ENCODE measurements at regions not wholly inside any gene's neighbourhood (a gene's known extent, or its start where the extent isn't known, plus 50 kb on each side); places are given as distances from the start of the nearest gene placed in this dataset.
"Not testable (repeated sequence)": the region's sequence is repeated elsewhere in the genome, so short reads cannot be mapped to it uniquely, and the experiment has no call there.

DNA sequence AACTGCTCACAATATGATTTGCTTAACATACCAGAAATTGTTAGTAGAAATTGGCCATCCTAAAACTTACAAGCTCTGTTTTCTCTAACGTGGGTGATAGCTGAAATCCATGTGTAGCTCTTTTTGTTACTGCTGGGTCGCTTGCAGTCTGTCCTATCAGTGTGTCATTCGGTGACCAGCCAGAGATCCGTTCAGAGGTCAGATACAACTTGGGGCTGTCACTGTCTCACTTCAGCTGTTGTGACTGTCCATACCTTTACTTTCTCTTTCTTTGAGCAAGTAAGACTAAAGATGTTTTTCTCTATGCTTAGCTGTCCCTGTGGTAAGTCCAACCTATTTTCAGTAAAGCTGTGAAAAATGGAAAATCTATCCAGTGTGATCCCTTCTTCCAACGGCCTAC is 282.9 kb upstream of the KCNH7 start:
- DNase-seq (ENCODE audit: low read depth, low spot score), result no peak

DNA sequence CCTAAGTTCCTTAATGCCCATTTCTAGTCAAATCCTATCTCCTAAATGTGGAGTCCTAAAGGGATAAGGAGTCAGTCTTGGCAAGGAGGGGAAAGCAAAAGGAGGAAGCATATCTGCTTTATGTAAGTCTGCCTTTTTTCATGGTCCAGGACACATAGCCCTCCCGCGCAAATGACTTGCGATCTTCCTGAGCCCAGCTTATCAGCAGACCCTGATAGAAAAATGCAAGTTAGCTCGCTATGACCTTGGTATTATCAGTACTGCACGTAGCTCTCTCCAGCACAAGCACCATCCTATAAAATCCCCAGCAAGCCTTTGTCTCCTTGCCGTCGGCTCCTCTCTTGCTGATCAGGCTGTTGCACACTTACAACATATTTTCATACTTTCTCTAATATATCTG is 281.4 kb upstream of the KCNH7 start:
- DNase-seq (ENCODE audit: low read depth, low spot score), result no peak

DNA sequence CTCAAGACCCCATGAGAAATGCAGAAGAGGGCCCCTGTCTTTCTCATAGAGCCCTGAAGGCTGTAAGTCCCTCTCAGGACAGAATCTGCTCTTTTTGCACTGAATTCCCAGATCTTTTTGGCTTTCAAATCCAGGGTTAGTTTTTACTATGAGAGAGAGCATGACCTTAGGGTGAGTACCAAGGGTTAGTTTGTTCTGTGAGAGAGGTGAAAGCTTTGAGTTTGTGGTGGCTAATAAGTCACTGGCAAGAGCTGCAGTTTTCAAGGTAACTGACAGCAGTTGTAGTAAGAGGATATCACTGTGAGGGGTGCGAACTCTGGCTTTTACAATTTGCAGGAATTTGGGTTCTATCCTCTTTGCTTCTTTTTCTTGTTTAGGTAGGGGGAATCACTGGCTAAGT is 248.4 kb upstream of the KCNH7 start:
- no peak for DNase-seq (ENCODE audit: low read depth, low spot score)

DNA sequence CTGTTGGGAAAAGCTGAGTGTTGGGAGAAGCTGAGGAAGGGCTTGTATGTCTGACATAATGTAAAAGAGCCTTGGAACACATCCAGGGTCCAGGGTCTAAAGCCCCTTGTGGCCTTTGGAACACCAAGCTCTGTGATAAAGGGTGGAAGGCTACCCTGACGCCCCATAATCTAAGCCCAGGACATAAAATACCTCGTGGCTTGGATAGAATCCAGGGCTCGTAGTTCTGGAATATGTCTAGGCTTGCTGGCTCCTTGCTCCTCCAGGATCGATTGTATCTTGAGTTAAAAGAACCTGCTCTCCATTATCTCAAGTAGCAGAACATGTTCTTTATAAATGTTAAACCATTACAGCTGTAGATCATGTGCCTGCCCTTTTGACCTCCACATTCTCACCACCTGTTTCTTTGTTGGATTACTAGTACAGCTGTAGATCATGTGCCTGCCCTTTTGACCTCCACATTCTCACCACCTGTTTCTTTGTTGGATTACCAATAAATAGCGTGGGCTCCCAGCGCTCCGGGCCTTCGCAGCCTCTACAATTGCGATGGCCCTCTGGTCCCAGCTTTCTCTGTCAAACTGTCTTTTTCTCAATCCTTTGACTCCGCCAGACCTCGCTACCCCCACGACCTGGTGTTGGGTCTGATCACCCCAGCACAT is 246.9 kb upstream of the KCNH7 start:
- not testable (repeated sequence) for DNase-seq (ENCODE audit: low read depth, low spot score)

DNA sequence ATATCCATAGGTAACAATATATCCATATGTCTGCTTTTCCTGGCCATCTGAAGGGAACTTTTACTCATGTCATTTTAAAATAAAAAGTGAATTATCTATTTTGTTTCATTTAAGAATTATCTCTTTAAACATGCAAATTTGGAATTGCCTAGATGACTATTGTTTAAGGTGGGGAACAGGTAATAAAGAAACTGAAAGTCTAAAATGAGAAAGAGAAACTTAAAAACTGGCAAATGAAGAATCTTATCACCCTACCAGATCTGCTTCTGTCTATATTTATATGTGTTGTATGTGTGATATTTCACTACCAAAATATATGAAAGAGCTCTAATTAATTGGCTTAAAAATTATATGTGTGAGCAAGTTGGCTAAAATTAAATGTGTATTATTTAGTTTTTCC is 243.2 kb upstream of the KCNH7 start:
- no peak for DNase-seq (ENCODE audit: low read depth, low spot score)

DNA sequence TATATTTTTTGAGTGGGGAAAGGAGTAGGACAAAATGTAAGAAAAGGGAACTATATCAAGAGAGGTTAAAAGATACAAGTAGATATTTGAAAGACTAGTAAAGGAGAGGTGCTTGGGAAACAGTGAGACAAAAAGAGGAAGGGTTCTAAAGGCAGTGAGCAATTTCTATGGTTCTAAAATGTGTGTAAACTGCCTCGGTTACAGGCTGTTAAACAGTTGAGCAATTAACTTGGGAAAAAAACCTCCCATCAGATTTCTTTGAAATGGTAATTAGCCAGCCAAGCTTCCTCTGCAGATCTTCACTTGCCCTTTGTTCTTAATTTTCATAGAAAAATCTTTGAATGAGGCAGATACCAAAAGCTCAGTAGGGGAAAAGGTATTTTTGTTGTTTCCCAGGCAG is 238.7 kb upstream of the KCNH7 start:
- no peak for DNase-seq (ENCODE audit: low read depth, low spot score)

DNA sequence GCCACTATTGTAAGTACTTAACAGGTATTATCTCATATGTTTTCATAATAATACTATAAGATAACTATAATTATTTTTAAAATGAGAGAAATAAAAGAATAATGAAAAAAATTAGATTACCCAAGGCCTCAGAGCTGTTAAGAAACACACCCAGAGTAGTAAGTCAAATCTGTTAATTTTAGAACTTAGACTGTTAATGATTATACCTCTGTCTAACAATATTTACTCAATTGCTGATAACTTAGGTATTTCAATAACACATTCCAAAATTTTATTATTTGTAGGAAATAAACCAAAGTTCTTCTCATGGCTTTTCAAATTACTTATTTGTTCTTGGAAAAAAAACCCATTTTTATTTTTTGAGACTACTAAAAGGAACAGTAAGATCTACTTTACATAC is 227.5 kb upstream of the KCNH7 start:
- no peak for DNase-seq (ENCODE audit: low read depth, low spot score)

DNA sequence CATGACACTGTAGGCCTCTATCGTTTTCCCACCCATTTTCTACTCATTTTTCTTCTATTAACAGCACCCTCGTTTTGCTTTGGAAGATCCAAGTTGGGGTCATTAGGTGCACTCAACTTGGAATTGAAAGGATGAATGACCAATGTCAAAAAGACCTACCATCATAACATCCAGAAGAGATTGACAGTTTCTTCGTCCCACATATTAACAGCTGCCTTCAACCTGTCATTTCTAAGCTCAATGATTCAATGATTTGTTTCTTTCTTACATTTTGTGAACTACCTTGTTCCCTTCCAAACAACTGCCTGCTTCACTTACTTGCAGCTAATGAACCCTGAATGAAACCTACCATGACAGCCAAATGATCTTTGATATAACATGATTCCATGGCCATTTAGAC is 224.0 kb upstream of the KCNH7 start:
- no peak for DNase-seq (ENCODE audit: low read depth, low spot score)

DNA sequence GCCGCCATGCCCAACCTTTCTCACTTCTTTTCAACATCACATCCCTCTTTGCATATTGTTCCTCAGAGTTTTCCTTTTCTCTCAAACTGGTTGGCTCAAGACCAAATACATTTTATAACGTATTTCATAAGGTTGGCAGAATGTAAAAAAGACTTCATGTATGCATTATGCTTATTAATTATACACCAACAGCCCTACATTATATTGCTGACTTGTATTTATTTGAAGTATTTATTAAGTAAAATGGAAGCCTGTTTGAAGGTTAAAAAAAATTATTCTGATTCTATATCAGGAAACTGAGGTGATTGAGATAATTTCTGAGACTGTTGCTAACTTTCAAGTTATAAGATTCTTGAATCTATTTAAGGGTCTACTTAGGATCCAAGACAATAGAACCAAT is 208.0 kb upstream of the KCNH7 start:
- no peak for DNase-seq (ENCODE audit: low read depth, low spot score)

DNA sequence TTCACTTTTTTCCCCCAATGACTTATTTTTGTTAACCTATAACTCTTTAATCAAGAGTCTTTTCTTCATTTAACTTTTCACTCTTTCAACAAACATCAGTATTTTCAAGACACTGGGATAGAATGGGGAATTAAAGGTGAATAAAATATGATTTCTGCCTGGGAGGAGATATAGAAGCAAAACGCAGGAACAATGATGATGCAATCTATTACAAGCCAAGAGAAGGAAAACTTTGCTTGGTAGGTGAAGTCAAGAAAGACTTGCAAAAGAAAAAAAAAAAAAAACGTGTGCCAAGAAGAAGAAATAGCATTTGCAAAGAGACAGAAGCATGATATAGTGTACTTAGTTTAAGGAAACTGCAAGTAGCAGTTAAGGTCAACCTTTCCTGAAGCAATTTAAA is 207.3 kb upstream of the KCNH7 start:
- no peak for DNase-seq (ENCODE audit: low read depth, low spot score)

DNA sequence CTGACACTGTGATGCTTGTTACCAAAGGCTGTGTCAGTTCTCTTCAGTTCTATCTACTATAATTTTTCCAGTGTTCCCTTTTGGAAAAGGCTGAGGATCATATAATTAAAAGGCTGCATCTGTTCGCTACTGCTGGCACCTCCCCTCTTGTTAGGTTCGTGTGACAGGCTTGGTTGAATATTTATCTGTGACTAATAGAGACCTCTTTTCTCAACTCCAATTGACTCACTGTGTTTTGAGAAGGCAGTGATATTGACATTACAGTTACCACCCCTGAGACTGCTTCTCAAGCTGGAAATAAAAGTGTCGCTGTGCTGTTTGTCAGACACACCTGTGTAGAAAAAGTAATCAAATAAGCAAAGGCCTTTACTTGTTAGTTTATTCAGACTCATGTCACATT is 205.5 kb upstream of the KCNH7 start:
- DNase-seq (ENCODE audit: low read depth, low spot score), result no peak

DNA sequence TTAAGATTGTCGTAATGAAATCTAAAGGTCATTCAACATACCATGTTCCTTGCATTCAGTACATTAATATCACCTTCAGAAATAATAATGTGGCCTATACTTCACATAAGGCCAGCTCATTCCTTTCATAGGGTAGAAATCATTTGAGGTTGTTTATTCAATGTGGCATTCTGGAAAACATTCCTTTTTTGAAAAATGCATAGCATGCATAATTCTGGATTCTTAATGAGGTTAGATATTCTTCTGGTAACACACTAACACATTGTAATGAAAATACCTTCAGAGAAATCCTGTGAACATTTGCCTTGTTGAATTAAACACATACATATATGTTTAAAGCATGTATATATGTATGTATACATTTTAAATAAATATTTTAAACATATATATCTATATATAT is 204.6 kb upstream of the KCNH7 start:
- no peak for DNase-seq (ENCODE audit: low read depth, low spot score)

DNA sequence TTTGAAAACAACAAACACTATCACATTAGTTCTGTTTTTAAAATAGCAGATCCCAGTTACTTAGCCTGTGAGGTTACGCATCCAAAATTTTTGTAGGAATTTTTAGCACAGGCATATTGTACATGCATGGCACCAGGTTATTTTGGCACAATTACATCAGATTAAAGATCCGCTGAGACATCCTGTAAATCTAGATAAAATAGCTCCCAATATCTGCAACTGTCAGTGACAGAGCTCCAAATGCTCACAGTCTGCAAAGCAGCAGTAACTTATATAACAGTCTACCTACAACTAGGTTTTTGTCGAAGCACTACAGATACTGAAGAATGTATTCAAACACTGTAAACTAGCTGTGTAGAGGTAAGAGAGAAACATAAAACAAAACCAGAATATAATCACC is 200.7 kb upstream of the KCNH7 start:
- DNase-seq (ENCODE audit: low read depth, low spot score), result no peak

DNA sequence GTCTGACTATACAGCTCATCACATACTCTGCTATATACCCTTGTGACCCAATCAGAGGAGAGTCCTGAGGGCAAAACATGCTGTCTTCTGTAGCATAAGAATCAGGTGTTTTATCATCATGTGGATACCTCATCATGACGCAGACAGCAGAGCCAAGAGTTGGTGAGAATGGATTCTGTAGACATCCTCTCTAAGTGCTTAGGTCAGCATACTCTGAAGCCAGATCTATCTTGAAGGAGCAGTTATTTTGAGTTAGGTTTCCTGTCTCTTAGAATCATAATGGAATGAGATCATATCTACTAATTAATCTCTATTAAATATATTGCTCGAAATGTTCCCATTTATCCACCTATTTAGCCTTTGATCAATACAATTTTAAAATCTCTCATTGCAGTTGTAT is 190.2 kb upstream of the KCNH7 start:
- no peak for DNase-seq (ENCODE audit: low read depth, low spot score)

DNA sequence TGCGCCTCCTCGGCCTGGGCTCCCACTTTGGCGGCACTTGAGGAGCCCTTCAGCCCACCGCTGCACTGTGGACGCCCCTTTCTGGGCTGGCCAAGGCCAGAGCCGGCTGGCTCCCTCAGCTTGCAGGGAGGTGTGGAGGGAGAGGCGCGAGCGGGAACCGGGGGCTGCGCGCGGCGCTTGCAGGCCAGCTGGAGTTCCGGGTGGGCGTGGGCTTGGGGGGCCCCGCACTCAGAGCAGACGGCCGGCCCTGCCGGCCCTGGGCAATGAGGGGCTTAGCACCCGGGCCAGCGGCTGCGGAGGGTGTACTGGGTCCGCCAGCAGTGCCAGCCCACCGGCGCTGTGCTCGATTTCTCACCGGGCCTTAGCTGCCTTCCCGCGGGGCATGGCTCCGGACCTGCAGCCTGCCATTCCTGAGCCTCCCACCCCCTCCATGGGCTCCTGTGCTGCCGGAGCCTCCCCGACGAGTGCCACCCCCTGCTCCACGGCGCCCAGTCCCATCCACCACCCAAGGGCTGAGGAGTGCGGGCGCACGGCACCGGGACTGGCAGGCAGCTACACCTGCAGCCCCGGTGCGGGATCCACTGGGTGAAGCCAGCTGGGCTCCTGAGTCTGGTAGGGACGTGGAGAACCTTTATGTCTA is 187.7 kb upstream of the KCNH7 start:
- not testable (repeated sequence) for DNase-seq (ENCODE audit: low read depth, low spot score)

DNA sequence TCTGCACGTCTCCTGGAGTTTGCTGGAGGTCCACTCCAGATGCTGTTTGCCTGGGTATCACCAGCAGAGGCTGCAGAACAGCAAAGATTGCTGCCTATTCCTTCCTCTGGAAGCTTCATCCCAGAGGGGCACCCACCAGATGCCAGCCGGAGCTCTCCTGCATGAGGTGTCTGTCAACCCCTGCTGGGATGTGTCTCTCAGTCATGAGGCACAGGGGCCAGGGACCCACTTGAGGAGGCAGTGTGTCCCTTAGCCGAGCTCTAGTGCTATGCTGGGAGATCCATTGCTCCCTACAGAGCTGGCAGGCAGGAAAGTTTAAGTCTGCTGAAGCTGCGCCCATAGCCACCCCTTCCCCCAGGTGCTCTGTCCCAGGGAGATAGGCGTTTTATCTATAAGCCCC is 178.3 kb upstream of the KCNH7 start:
- DNase-seq (ENCODE audit: low read depth, low spot score), result not testable (repeated sequence)

DNA sequence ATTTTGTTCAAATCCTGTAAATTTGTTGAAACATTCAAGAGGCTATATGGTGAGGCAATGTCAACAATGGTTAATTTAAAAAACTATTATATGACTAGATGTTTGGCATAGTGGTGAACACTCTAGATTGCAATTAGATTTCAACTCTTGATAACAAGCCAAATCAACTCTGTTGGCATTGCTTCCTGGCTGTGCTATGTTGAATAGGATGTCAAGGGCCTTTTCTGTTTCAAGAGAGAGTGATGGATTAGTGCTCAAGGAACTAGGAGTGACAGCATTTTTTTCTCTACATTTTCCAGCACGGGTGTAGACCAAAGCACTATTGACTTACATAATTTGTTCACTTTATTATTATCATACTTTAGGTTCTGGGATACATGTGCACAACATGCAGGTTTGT is 172.4 kb upstream of the KCNH7 start:
- no peak for DNase-seq (ENCODE audit: low read depth, low spot score)

DNA sequence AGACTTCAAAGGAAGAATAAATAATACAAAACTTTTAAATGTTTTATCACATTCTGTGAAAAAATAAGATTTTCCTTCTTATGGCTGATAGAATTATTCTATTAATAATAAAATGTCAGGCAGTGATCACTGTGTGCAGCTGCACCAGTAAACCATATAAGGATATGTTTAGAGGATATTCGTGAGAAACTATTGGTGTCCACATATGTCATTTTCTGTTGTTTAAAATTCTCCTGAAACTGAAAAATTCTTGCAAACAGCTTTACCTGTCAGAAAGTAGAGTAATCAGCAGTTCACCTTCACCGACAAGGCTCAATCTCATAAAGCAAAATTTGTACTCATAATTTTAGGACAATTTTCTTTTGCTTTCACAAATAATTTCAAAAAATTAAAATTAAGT is 170.1 kb upstream of the KCNH7 start:
- no peak for DNase-seq (ENCODE audit: low read depth, low spot score)

DNA sequence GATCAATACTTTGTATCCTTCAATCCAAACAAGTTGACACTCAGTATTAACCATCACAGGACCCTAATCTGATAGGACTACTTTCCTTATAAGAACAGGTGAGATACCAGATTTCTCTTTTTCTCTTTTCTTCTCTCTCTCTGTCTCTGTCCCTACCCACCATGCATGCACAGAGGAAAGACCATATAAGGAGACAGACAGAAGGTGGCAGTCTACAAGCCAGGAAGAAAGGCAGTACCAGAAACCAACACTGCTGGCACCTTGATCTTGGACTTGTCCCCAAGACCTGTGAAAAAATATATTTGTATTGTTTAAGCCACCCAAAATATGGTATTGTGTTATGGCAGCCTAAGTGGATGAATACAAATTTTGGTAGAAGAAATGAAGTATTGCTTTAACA is 156.2 kb upstream of the KCNH7 start:
- no peak for DNase-seq (ENCODE audit: low read depth, low spot score)

DNA sequence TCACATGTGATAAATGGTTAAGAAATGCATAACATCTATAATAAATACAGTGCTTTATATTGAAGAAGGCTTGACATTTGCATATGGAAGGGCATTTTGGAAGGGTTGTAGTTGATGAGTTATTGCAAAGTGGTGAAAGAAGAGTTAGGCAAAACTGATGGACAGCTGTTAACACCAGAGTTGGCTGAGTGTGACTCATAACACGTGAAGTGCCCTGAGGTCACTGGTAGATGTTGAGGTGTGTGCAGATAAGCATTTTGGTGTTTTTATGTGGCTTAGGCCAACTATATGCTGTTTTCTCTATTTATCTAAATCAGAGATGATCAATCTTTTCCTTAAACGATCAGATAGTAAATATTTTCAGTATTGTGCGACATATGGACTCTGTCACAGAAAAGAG is 154.3 kb upstream of the KCNH7 start:
- DNase-seq (ENCODE audit: low read depth, low spot score), result no peak

DNA sequence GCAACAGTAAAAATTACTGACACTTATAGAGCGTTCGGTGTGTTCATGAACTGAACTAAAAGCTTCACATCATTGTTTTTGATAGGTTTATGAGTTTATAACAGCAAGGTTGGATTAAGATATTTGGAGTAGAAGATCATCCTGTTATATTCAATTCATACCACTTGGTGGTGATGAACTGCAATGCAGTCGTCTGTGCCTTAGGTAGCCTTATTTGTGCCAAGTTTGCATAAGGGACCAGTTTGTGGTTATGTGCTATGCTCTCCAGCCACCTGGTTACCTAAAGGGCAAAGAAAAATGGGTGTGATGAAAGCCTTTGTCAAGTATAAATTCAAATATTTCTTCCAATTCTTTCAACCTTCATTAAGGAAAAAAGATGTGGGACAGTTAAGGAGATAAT is 150.9 kb upstream of the KCNH7 start:
- DNase-seq (ENCODE audit: low read depth, low spot score), result no peak

DNA sequence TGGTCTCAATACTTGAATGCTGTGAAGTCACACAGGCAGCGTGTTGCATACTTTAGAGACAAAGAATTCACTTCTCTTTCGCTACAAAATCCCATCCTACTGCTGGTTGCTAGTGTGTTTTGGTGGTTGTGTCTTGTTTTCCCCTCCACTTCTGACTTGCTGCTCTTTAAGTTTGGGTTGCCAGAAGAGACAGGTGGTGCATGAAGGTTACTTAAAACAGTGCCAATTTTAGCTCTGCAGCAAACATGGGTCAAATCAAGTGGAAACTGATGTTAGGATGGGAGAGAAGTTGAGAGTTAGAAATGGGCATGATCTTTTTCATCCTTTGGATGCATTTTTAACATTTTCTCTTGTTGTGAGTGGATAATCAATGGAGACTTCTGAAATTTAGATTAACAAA is 136.2 kb upstream of the KCNH7 start:
- DNase-seq (ENCODE audit: low read depth, low spot score), result no peak

DNA sequence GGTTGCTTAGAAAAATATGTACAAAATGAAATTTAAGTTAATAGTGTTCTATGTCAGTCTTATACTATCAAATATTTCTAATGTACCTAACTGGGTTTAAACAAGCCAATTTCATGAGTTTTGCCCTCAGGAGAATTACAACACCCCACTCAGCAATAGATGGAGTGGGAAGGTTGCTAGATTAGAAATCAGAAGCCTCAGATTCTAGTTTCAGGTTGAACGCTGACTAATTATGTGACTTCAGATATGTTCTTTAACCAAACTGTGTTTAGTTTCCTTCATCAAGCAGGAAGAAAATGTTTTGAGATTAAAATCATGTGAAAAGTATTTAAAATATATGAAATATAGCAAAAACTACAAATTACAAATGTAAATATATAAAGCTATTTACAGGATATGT is 133.8 kb upstream of the KCNH7 start:
- DNase-seq (ENCODE audit: low read depth, low spot score), result no peak

DNA sequence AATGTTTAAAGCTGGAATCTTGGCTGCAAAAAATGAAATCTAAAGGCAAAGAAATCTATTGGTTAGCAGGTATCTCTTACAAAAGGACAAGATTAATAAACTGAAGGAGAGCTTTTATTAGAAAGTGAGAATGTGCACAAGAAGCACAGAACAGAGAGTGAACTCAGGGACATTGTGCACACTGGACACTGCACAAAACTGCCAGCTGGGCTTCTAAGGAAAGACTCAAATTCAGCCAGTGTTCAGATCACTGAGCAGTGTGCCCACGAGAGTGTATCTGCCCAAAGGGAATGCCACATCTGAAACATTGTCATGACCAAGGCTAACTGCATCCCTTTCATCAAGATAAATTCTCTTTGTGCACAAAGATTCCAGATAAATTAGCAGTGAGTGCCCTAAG is 129.7 kb upstream of the KCNH7 start:
- no peak for DNase-seq (ENCODE audit: low read depth, low spot score)
